IPS DF 4.7 (cell line): ENCODE measurements at regions not wholly inside any gene's neighbourhood (a gene's known extent, or its start where the extent isn't known, plus 50 kb on each side); places are given as distances from the start of the nearest gene placed in this dataset.

Experiments
- DNase-seq: peaks from one replicate; pipeline ENCODE4 v3.0.0-alpha.2; 2013; ENCODE audit warnings: low spot score; ENCODE audit errors: extremely low read depth

DNA sequence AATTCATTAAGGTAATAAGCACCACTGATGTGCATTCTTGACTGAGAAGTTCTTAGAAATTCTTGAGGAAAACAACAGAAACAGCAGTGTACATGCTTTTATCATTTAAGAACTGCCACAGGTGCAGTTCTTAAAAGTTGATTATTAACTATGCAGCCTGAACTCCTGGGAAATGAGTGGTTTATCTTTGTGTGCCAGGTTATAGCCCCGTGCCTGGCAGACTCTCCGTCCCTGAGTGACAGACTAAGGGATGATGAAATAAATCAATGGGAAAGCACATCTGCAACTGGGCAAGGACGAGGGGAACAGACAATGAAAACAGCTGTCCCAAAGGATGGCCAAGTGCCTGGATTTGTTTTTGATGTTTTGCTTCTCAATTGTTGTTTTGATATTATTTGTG, 84.4 kb upstream of the SPATA13 start:
- no peak for DNase-seq

DNA sequence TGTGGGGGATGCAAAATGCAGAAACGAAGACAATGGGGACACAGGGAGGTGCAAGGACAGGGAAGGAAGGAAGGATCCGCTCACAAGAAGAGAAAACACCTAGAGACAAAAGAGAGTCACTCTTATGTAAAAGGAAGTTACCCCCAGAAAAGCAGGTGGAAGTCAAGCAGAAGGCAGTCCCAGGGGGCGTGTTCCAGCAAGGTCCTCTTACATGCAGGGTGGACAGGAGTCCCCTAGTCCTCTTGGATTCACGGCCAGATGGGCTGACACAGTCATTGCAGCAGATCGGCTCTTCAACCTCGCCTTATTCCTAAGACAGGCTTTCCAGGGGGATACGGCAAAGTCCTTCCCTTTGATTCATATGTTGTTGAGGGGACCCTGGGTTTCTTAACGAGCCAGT, 83.9 kb upstream of the SPATA13 start:
- no peak for DNase-seq

DNA sequence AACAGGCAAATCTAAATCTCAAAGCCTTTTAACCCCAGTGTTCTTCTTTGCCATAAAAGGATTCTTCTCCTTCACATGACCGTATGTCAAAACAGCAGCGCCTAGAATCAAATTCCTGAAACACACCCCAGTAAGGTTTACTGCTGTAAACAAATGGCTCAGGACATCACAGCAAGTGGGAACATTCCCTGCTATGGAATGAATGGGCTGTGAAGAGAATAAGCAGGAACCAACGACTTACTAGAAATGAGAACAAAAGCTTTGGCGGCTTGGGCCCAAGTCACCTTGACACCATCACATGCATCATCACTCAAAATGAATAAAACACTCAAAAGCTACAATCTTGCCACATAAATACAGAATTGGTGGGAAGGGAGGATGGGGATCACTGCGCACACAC, 80.4 kb upstream of the SPATA13 start:
- DNase-seq = no peak

DNA sequence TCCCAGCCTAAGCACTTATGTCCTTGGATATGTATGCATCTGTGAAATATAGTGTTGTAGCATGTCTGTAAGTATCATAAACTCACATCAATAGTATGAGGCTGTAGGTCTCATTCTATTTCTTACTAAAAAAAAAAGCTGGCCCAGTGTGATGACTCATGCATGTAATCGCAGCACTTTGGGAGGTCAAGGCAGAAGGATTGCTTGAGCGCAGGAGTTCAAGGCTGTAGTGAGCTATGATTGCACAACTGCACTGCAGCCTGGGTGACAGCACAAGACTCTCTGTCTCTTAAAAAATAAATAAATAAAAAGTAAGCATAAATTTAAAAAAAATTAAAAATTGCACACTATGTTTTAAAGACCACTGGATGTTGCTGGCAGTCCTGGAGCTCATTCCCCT, 79.1 kb upstream of the SPATA13 start:
- no peak for DNase-seq

DNA sequence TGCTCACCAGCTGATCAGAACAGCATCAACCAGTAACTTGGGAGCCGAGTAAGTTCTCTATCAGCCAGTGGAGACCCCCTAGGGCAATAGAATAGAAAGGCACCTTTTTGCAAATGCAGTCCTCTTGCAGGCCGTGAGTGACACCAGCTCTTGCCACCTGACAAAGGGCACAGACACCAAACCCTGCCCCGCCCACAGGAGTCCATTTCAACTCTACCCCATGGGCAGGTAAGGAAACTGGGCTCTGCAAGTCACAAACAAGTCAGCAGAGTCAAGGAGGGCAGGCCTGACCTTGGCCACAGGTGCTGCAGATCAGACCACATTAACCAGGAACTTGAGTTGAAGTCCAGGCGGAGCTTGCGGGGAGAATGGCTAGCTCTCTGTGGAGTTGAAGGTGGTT, 77.4 kb upstream of the SPATA13 start:
- no peak for DNase-seq

DNA sequence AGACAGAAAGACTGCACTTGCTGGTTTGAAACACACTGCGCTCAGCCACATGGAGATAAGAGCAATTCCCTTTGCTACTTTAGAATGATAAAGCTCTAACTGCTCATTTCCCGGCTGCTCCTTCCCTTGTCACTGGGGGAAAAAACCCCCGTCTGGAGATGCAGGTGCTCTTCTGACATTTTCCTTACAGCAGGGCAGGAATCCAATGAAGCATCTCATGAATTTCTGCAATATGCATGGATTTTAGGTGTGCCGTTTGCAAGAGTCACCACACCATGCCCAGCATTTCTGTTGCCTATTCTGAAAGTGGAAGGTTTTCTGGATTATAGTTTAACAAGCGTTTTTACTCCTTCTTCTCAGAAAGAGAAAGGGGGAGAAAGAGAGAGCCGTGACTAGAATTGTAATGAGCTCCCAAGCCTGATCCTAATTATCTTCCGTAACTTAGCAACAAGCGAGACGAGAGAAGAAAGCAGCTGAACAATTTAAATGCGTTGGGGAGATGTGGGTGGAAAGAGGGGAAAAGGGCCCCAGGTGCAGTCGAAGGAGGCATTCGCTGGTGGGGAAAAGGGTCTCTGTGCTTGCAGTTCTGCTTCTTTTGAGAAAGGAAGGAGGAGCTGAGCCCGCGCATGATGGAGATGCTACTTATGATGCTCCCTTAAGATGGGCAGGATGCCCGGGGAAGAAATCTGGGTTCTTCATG, 76.6 kb upstream of the SPATA13 start:
- DNase-seq = no peak

DNA sequence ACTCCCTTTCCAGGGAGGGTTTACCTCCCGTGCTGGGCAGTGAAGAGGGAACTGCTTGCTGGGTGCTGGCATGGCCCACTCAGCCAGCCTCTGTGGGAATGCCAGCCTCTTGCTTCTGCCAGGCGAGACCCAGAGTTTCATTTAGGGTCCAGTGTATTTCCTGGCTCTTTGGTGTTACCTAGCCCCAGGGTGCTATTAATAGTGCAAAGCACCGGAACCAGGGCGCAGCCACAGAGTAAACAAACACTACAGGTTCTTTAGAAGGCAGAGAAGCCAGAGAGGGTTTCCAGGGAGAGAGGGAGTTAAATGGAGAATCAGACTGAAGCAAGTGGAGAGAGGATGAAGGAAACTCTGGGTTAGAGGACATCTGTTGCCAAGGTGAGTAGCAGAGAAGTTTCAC, 74.9 kb upstream of the SPATA13 start:
- DNase-seq = no peak

DNA sequence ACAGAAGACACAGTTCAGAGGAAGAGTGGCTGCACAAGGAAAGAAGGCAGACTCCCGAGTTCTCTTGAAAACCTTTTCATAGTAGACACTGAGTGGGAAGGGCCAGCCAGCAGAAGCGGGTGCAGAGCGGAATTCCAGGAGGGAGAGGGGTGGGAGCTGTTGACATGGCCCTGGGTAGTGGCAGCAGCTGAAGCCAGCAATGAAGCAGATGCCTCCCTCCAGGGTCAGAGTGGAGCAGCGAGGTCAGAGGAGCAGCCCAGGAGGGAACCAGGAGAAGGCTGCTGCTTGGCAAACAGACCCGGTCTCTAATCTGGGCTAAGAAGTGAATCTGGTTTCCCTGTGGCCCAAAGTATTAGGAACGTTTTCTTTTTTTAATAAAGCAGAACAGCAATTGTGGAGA, 73.9 kb upstream of the SPATA13 start:
- DNase-seq = no peak

DNA sequence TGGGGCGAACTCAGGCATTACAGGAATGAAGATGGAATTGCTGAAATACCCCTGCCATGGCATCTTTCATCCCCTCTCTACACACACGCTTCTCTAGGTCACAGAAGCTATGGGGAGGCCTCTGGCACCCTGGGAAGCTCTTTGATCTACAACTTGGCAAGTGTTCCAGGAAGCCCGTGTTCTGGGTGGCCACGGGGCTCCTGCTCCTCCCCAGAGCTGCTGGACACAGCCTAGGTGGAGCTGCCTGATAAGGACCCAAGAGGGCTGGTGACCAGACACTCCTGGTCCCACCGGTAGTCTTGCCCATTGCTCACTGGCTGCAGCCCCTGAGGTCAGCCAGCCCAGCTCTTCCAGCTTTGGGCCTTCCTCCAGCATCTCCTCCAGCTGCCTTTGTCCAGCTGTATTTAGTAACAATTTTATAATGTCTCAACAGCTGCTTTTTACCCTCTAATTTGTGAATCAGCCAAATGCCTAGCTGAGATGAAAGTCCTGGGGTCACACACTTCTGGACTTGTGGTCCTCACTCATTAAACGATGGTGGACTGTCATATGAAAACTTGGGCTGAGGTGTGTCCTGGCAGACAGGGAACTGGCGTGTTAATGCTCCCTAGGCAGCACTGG, 72.8 kb upstream of the SPATA13 start:
- DNase-seq = no peak

DNA sequence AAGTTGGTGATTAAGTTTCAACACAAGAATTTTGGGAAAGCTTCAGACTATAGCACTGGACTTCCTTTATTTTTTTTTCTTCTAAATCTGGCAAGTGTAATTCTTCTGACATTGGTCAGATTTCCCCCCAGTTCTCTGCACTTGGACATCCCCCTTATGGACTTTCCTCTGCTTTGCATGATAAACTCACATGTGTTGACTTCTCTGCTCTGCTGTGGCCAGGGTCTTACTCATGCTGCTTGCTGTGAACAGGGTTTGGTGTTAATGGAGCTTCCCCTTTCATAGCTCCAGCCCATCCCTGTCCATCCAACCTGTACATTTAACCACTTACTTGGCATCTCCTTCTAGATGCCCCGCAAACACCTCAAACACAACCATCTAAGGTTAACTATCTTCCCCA, 70.5 kb upstream of the SPATA13 start:
- DNase-seq = no peak

DNA sequence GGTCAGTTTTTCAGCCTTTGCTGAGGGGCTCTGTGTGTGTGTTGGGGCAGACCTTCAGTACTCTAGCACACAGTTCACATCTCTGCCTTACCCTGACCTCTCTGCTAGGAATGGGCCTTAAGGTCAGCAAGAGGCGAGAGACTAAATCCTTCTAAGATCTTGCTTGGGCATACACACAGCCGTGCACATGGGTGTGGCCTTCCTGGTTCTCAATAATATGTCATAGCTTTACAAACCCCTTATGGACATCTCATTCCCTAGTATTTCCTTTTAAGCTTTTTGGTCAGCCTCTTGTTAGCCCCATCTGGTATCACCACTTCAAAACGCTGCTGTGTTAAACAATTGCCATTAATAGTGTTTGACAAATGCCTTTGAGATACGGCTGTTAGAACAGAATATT, 69.4 kb upstream of the SPATA13 start:
- no peak for DNase-seq

DNA sequence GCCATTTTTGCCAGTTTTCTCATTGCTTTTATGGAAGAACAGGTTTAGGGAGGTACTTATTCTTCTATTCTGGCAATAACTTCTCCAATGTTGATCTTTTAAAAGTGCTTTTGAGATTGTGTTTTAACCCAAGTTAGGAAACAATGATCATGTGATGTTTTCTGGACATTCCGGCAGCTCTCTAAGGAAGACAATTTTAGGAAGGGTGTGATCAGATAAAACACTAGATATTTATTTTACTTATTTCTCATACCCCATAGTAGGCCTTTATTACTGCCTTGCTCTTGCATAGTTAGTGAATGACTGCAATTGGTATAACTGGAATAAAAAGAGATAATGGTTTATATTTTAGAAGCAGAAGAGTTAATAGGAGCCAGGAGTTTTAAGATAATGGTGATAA, 68.4 kb upstream of the SPATA13 start:
- DNase-seq = no peak

DNA sequence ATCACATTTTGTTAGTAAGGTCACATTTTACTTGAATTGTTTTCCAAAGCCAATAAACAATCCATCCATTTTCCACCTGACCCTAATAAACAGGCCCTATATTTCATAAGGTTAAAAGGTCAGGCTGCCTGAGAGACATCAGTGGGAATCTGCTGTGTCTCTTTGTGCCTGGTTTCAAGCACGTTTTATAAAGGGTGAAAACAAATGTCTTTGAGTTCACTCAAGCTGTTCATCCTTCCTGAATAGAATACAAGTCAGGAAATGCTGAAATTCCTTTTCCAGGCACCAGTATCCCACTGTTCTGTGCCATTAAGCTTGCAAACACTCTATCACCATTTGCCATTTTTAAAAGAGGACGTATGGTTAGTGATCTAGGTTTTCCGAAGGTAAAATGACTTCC, 67.5 kb upstream of the SPATA13 start:
- DNase-seq = no peak

DNA sequence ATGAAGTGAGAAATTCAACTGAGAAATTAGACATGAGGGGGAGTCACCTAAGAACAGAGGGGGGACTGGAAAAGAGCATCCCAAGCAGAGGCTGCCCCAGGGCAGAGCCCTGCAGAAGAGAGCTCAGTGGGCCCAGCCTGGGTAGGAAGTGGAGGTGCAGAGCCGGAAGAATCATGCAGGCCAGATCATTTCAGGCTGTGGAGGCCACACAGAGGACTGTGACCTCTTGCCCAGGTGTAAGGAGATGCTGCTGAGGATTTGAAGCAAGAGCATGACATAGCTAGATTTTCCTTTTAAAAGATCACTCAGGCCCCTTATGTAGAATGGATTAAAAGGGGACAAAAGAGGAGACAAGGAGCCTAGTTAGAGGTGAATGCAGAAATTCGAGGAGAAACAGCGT, 63.9 kb upstream of the SPATA13 start:
- no peak for DNase-seq

DNA sequence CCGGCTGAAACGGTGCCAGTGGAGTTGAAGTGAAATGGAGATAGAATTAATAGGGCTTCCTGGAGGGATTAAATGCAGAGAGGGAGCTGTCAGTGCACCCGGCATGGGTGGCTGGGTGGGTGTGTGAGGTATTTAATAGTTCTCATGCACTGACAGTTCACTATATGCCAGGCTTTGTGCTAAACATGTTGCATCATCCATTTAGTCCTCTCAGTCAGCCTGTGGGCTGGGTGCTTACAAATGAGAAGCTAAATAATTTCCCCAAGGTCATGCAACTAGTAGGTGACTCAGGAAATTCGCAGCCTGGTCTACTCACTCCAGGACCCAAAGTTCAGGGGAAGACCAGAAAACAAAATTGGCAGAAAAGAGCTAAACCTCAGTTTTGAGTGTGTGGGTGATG, 63.5 kb upstream of the SPATA13 start:
- DNase-seq = no peak

DNA sequence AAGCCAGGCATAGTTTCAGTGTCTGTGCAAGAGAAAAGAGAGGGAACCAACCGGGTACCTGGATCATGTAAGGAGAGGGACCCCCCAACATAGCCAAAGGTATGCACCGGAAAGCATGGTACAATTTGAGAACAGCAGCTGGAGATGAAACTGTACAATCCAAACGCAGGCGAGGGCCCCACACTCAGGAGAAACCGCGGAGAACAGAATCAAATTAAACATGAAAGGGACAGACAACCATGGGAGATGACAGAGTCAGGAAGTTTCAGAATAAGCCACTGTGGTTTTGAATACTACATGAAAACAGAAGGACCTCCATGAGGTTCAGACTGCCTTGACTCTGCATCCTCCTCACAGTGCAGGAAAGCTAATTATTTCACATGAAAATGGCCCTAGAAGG, 62.9 kb upstream of the SPATA13 start:
- DNase-seq = no peak

DNA sequence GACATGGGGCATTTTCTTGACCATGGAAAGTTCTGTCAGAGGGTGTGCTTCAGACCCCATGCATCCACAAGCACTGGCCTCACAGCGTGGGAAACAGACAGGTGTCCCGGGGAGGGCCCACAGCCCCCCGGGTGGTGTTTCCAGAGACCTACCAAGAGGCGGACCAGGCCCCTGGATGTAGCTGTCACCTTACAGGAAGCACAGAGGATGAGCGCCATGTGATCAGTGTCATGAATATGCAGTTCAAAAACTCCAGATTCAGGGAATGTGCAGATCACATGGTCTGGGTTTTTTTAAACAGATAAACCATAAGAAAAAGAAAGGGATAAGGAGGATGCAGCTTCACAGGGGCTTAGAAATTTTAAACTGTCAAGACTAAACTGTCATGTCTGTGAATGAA, 61.0 kb upstream of the SPATA13 start:
- DNase-seq = no peak

DNA sequence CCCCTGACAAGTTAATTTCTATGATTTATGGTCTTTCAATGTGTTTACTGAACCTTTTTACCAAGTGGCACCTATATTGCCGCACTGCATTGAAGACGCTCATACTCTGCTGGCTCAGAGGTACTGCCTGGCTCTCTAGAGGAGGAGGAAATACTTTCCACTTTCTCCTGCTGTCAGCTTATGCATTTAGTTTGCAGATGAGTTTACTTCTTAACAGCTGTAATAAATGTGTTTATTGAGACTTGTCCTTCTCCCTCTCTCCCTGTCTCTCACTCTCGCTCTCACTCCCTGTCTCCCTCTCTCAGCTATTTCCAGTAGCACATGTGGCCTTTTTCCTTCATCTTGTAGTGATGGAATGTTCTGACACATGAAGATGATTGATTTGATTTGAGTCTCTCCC, 60.3 kb upstream of the SPATA13 start:
- no peak for DNase-seq

DNA sequence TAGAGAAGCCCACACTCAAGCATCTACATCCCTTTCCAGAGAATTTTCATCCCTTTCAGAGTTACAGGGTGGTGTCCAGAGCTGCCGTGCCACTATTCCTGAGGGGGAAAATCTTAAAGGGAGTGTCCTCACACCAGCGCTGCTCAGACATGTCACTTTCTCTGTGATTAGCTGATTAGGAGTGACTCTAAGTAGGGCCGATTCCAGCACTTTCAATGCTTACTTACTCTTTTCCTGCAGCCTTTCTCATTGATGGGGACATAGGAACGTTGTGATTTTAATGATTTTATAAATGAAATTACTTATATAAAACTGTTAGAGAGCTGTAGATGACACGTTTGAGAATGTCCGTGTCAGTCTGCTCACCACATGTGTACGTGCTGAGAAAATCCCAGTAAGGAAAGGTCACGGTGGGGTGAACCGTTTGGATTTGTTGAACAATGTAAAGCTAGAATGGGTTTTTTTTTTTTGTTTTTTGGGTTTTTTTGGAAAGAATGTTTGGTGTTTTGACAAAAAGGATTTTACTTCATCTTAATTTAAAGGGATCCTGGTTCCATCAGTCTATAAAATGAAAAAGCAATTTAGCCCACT, 56.6 kb upstream of the SPATA13 start:
- DNase-seq = no peak

DNA sequence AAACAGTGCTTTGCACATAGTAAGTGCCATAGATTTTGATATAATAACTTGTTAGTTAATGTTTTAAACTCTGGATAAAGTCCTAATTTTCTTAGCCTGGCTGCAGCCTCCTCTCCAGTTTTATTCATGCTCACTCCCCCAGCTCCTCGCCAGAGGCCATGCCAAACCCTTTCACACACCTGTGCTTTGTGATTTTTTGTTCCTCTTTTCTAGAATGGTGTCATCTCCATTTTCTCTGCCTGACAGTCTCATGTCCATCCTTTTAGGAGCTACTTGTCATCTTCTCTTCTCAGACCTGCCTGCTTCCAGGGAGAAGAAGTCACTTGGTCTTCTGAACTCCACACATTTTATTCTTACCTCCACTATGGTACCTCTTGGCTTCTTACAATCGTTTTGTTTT, 55.8 kb upstream of the SPATA13 start:
- no peak for DNase-seq

DNA sequence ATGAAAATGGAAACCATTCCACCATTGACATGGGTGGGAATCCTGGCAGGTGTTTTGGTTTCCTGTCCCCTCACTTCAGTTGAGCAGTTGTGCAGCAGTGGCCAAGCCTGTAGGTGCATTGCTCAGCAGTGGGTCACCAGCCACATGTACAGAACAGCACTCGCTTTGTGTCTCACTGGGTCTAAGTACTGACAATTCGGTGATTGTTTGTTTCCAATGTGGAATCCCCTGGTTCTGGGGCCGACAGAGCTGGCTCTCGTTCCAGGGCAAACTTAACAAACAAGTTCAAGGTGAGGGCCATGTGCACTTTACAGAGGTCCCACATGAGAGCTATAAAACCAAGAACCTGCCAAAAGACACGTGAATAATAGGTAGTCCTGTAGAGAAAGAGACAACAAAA, 54.1 kb upstream of the SPATA13 start:
- no peak for DNase-seq

DNA sequence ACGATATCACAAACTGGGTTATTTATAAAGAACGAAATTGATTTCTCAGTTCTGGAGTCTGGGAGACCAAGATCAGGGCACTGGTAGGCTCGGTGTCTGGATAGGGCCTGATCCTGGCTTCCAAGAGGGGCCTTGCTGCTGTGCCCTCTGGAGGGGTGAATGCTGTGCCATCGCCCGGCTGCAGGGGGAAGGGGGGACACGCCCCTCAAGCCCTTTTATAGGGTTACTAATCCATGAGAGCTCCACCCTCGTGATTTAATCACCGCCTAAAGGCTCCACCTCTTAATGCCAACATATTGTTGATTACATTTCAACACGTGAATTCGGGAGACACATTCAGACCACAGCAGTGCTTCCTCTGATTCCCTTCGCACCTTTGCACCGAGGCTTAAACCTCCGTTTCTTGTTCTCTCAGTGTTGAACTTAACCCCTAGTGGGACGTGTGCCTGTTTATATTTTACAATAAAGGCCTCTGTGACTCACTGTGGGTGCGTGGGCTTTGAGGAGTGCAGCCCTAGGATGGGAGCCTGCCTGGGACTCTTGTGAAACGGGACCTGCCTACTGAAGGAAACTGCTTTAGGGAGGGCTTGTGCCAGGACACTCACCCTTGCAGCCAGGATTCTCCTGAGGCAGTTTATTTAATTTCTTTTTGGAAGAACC, 52.4 kb upstream of the SPATA13 start:
- no peak for DNase-seq

DNA sequence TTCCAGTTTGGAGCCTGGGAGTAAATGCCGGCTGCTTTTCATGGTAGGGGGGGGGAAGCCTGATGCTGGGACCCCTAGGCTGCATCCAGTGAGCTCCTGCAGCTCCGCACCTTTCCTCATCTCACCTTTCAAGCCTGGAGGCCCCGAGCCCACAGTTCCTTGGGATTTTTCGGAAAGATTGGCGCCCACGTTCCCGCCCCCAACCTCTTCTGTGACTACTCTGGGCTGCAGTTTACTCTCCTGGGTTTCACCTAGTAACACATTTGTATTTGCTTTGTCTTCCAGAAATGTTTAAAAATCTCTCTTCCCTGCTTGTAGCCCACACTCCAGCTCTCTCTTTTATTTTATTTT, 51.9 kb upstream of the SPATA13 start:
- DNase-seq = no peak
